IMR-90 (cell line): ENCODE measurements at regions not wholly inside any gene's neighbourhood (a gene's known extent, or its start where the extent isn't known, plus 50 kb on each side); places are given as distances from the start of the nearest gene placed in this dataset.

Experiments used
- ATAC-seq: fragments of 200-7000 bp; cut with Tn5 transposase; 2 replicates; pipeline ENCODE4 v1.9.1; 2020; ENCODE audit warnings: low read depth, mild to moderate bottlenecking, moderate library complexity
- BruUV-seq: library from RNA; stranded (reverse); fragments of 400-500 nt; replicated peaks from 2 replicates; lab custom pipeline; 2021; lab: Mats Ljungman, UMichigan
- CTCF ChIA-PET: fragments of 300-600 bp; formaldehyde crosslinking; extraction: SDS; loops from one replicate; lab custom pipeline; 2021; ENCODE audit warnings: antibody characterized with exemption; lab: Yijun Ruan, JAX
- POLR2A ChIA-PET: fragments of 300-600 bp; sonication (Branson Sonifier 250); formaldehyde crosslinking; loops from one replicate; lab custom pipeline; 2022; ENCODE audit warnings: antibody characterized with exemption; ENCODE audit not compliant: unreplicated experiment; lab: Charles Lee
- DNase-seq: peaks from one replicate; pipeline ENCODE4 v3.0.0; 2013
- H2AFZ ChIP-seq: replicated peaks from 2 replicates; pipeline ENCODE3; 2013; ENCODE audit warnings: low read length, mild to moderate bottlenecking; ENCODE audit not compliant: poor library complexity
- H2AK5ac ChIP-seq: 2 replicates; pipeline ENCODE4 v1.6.1; 2013; ENCODE audit warnings: low read depth, low read length, inconsistent platforms
- H2AK9ac ChIP-seq: replicated peaks from 2 replicates; pipeline ENCODE3; 2013; ENCODE audit warnings: mild to moderate bottlenecking, low read depth, low read length, moderate library complexity; ENCODE audit not compliant: poor library complexity
- H2BK120ac ChIP-seq: 2 replicates; pipeline ENCODE4 v1.6.1; 2013; ENCODE audit warnings: low read depth, low read length, inconsistent platforms
- H2BK15ac ChIP-seq: 3 replicates; pipeline ENCODE4 v1.6.1; 2013; ENCODE audit warnings: low read depth, low read length, inconsistent platforms
- H2BK20ac ChIP-seq: 2 replicates; pipeline ENCODE4 v1.6.1; 2013; ENCODE audit warnings: low read depth, mild to moderate bottlenecking, inconsistent platforms, low read length, moderate library complexity
- H2BK5ac ChIP-seq: 2 replicates; pipeline ENCODE4 v1.6.1; 2013; ENCODE audit warnings: mild to moderate bottlenecking, low read depth, low read length, inconsistent platforms; ENCODE audit not compliant: poor library complexity, severe bottlenecking
- H3K14ac ChIP-seq: replicated peaks from 2 replicates; pipeline ENCODE4 v1.6.1; 2013; ENCODE audit warnings: low read depth, low read length, inconsistent platforms
- H3K18ac ChIP-seq: 2 replicates; pipeline ENCODE4 v1.6.1; 2013; ENCODE audit warnings: low read depth, low read length, control low read depth
- H3K23ac ChIP-seq: 2 replicates; pipeline ENCODE4 v1.6.1; 2013; ENCODE audit warnings: low read depth, low read length, inconsistent platforms
- H3K27ac ChIP-seq: 2 replicates; pipeline ENCODE4 v1.5.1; 2013; ENCODE audit warnings: mild to moderate bottlenecking, control low read depth, low read length; ENCODE audit not compliant: insufficient read depth
- H3K27me3 ChIP-seq: 2 replicates; pipeline ENCODE4 v1.6.1; 2013; ENCODE audit warnings: low read length; ENCODE audit not compliant: control insufficient read depth, insufficient read depth
- H3K36me3 ChIP-seq: 2 replicates; pipeline ENCODE4 v1.6.1; 2013; ENCODE audit warnings: low read length, mixed read lengths; ENCODE audit not compliant: control insufficient read depth, insufficient read depth
- H3K4ac ChIP-seq: 2 replicates; pipeline ENCODE4 v1.6.1; 2013; ENCODE audit warnings: low read depth, low read length, inconsistent platforms
- H3K4me1 ChIP-seq: 2 replicates; pipeline ENCODE4 v1.6.1; 2013; ENCODE audit warnings: low read length, mixed read lengths; ENCODE audit not compliant: control insufficient read depth, insufficient read depth
- H3K4me2 ChIP-seq: 2 replicates; pipeline ENCODE4 v1.6.1; 2013; ENCODE audit warnings: low read depth, mild to moderate bottlenecking, control low read depth, low read length, moderate library complexity
- H3K4me3 ChIP-seq: 2 replicates; pipeline ENCODE4 v1.5.1; 2013; ENCODE audit warnings: low read depth, mild to moderate bottlenecking, control low read depth, low read length, moderate library complexity; ENCODE audit not compliant: insufficient read depth
- H3K56ac ChIP-seq: 2 replicates; pipeline ENCODE4 v1.6.1; 2013; ENCODE audit warnings: low read length, inconsistent platforms; ENCODE audit not compliant: insufficient read depth; ENCODE audit errors: extremely low read depth
- H3K79me1 ChIP-seq, 2 experiments: 2 replicates each; pipeline ENCODE4 v1.6.1; 2013; ENCODE audit warnings: low read length in 2 of 2, inconsistent platforms in 1 of 2, low read depth in 1 of 2
- H3K9ac ChIP-seq: 2 replicates; pipeline ENCODE4 v1.6.1; 2013; ENCODE audit warnings: low read depth, low read length, control low read depth
- H3K9me1 ChIP-seq: 2 replicates; pipeline ENCODE4 v1.6.1; 2013; ENCODE audit warnings: low read length, inconsistent platforms; ENCODE audit not compliant: insufficient read depth
- H3K9me3 ChIP-seq: 2 replicates; pipeline ENCODE4 v1.6.1; 2013; ENCODE audit warnings: low read length; ENCODE audit not compliant: control insufficient read depth, insufficient read depth
- H4K20me1 ChIP-seq: 2 replicates; pipeline ENCODE4 v1.6.1; 2013; ENCODE audit warnings: low read length, inconsistent platforms; ENCODE audit not compliant: insufficient read depth
- H4K5ac ChIP-seq: 2 replicates; pipeline ENCODE4 v1.6.1; 2013; ENCODE audit warnings: mild to moderate bottlenecking, low read depth, low read length, control low read depth
- H4K8ac ChIP-seq, 2 experiments: 2 replicates each; pipeline ENCODE4 v1.6.1; 2013; ENCODE audit warnings: low read depth in 2 of 2, low read length in 2 of 2, control low read depth in 1 of 2, inconsistent platforms in 1 of 2
- H4K91ac ChIP-seq: 2 replicates; pipeline ENCODE4 v1.6.1; 2013; ENCODE audit warnings: low read depth, low read length, inconsistent platforms; ENCODE audit not compliant: insufficient read depth
- BHLHE40 ChIP-seq: fragments of 150-350 bp; IDR thresholded peaks from 2 replicates; pipeline ENCODE4 v1.6.1; 2016; ENCODE audit warnings: mild to moderate bottlenecking, low read depth, low read length
- CEBPB ChIP-seq: IDR thresholded peaks from 2 replicates; pipeline ENCODE4 v1.6.1; 2012; ENCODE audit warnings: low read depth, low read length, improper control_type of control experiment
- CHD1 ChIP-seq: IDR thresholded peaks from 2 replicates; pipeline ENCODE4 v1.6.1; 2012; ENCODE audit warnings: low read depth, low read length, improper control_type of control experiment
- FOS ChIP-seq: fragments of 150-350 bp; IDR thresholded peaks from 2 replicates; pipeline ENCODE4 v1.6.1; 2016; ENCODE audit warnings: low read depth, low read length
- MAFK ChIP-seq: IDR thresholded peaks from 2 replicates; pipeline ENCODE4 v1.6.1; 2012; ENCODE audit warnings: low read depth, low read length, improper control_type of control experiment
- MAZ ChIP-seq: IDR thresholded peaks from 2 replicates; pipeline ENCODE4 v1.6.1; 2012; ENCODE audit warnings: low read depth, mild to moderate bottlenecking, low read length, improper control_type of control experiment, moderate library complexity, borderline replicate concordance
- MXI1 ChIP-seq: IDR thresholded peaks from 2 replicates; pipeline ENCODE4 v1.6.1; 2012; ENCODE audit warnings: low read depth, mild to moderate bottlenecking, low read length, moderate library complexity, borderline replicate concordance
- NFE2L2 ChIP-seq: fragments of 150-350 bp; IDR thresholded peaks from 2 replicates; pipeline ENCODE4 v1.6.1; 2016; ENCODE audit warnings: low read depth, mild to moderate bottlenecking, low read length
- POLR2A ChIP-seq: IDR thresholded peaks from 2 replicates; pipeline ENCODE4 v1.6.1; 2012; ENCODE audit warnings: mild to moderate bottlenecking, low read depth, low read length
- RAD21 ChIP-seq: IDR thresholded peaks from 2 replicates; pipeline ENCODE4 v1.6.1; 2012; ENCODE audit warnings: low read length, improper control_type of control experiment
- RCOR1 ChIP-seq: IDR thresholded peaks from 2 replicates; pipeline ENCODE4 v1.6.1; 2012; ENCODE audit warnings: mild to moderate bottlenecking, low read length, improper control_type of control experiment; ENCODE audit not compliant: insufficient replicate concordance
- RFX5 ChIP-seq: IDR thresholded peaks from 2 replicates; pipeline ENCODE4 v1.8.0; 2012; ENCODE audit warnings: low read depth, mild to moderate bottlenecking, low read length, moderate library complexity
- SMC3 ChIP-seq: fragments of 150-350 bp; IDR thresholded peaks from 2 replicates; pipeline ENCODE4 v1.6.1; 2016; ENCODE audit warnings: low read depth, mild to moderate bottlenecking, antibody characterized with exemption, low read length, moderate library complexity
- whole genome bisulfite sequencing, 2 experiments: methylation state at CpG; one replicate each; pipeline versions ENCODE4 v1.1.5 to v1.1.7; 2013; ENCODE audit warnings: missing lambda C conversion rate in 2 of 2; ENCODE audit not compliant: insufficient read length in 1 of 2; ENCODE audit errors: extremely low coverage in 2 of 2; 5-methylcytosine and 5-hydroxymethylcytosine counted together
- dilution Hi-C: fragments of 300-500 bp; cut with HindIII; formaldehyde crosslinking; loops from one replicate; pipeline ENCODE4 v1.14.3; 2018; ENCODE audit warnings: low sequenced_read_pairs; ENCODE audit not compliant: unreplicated experiment
- in situ Hi-C: fragments of 300-500 bp; cut with MboI; formaldehyde crosslinking; loops from 3 replicates; pipeline ENCODE4 v1.14.3; 2019; ENCODE audit warnings: low sequenced_read_pairs, inconsistent platforms, mixed read lengths
- intact Hi-C: fragments of 100-400 bp; cut with micrococcal nuclease; formaldehyde crosslinking; loops from 2 replicates; pipeline ENCODE4 v1.10.0; 2022
- TF ChIP-seq, protein P1 (sequence below): fragments of 150-350 bp; IDR thresholded peaks from 2 replicates; pipeline ENCODE4 v1.6.1; 2016; ENCODE audit warnings: low read depth, mild to moderate bottlenecking, low read length, moderate library complexity, borderline replicate concordance
- TF ChIP-seq, protein P2 (sequence below): conservative IDR thresholded peaks from 2 replicates; pipeline ENCODE4 v1.5.1; 2012; ENCODE audit warnings: mild to moderate bottlenecking, low read depth, low read length, improper control_type of control experiment
- TF ChIP-seq, protein P3 (sequence below): fragments of 150-350 bp; IDR thresholded peaks from 2 replicates; pipeline ENCODE4 v1.6.1; 2017; ENCODE audit warnings: mild to moderate bottlenecking, antibody characterized with exemption, low read length, low read depth

DNA sequence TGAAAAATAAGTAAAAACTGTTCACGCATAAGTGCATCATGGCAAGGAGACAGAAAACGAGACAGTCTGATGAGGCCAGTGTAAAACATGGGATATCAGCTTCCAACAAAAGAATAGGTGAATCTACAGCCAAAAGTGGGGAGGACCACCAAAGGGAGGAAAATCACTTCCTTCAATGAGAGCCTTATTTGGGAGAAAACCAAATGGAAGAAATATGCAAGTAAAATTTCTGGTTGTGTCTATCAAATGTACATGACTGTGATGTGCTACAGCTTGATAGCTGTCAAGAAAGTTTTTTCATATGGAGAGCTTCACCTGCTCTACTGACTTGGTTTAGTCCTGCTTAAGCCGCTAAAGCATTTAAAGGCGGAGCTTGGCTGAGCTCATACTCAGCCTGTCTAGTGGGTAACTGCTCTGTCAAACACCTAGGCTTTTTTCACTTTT, 66.2 kb downstream of the MAGEA1 start:
- H2BK120ac ChIP-seq = no peak overlapping the region
- no peak overlapping the region for H3K27ac ChIP-seq
- no peak overlapping the region for H2BK15ac ChIP-seq
- no peaks in the 10 kb centered on the region for H3K4me1 ChIP-seq
- no peak overlapping the region for H3K18ac ChIP-seq
- no TSS peak for BruUV-seq
- in situ Hi-C loops (no loop called here), intact Hi-C loops (no loop called here), dilution Hi-C loops (no loop called here)
- ChIA-PET POLR2A (no interaction called here), CTCF (no interaction called here)
- H2AK9ac ChIP-seq = no peak overlapping the region
- H3K79me1 ChIP-seq = no peaks in the 10 kb centered on the region
- no peaks in the 10 kb centered on the region for H4K20me1 ChIP-seq
- no peak overlapping the region for H4K91ac ChIP-seq
- H4K5ac ChIP-seq = no peak overlapping the region
- H3K36me3 ChIP-seq = no peaks in the 10 kb centered on the region
- H3K9me3 ChIP-seq = no peaks in the 10 kb centered on the region
- no peak overlapping the region for H4K8ac ChIP-seq
- H2AK5ac ChIP-seq = no peak overlapping the region
- no peak overlapping the region for H2BK20ac ChIP-seq
- WGBS, 2 experiments = 10% methylated on average over 2 of the region's 4 CpGs; no CpG with 5 or more reads in 1 of the 2 experiments
- H3K4me2 ChIP-seq = no peak overlapping the region
- H3K23ac ChIP-seq = no peak overlapping the region
- no peak overlapping the region for H2AFZ ChIP-seq
- no peak overlapping the region for H3K56ac ChIP-seq
- H2BK5ac ChIP-seq = no peak overlapping the region
- peaks cover 5% of the 10 kb centered on the region for H3K27me3 ChIP-seq
- H3K9me1 ChIP-seq = no peaks in the 10 kb centered on the region
- H3K4ac ChIP-seq = no peak overlapping the region
- TF ChIP-seq MAFK = no peak
- TF ChIP-seq NFE2L2 = no peak
- no peak for TF ChIP-seq BHLHE40
- no peak for TF ChIP-seq MAZ
- TF ChIP-seq POLR2A = no peak
- TF ChIP-seq, protein P1, sequence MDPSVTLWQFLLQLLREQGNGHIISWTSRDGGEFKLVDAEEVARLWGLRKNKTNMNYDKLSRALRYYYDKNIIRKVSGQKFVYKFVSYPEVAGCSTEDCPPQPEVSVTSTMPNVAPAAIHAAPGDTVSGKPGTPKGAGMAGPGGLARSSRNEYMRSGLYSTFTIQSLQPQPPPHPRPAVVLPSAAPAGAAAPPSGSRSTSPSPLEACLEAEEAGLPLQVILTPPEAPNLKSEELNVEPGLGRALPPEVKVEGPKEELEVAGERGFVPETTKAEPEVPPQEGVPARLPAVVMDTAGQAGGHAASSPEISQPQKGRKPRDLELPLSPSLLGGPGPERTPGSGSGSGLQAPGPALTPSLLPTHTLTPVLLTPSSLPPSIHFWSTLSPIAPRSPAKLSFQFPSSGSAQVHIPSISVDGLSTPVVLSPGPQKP = no peak
- no peak for TF ChIP-seq RFX5
- no peak for TF ChIP-seq CHD1
- TF ChIP-seq, protein P2, sequence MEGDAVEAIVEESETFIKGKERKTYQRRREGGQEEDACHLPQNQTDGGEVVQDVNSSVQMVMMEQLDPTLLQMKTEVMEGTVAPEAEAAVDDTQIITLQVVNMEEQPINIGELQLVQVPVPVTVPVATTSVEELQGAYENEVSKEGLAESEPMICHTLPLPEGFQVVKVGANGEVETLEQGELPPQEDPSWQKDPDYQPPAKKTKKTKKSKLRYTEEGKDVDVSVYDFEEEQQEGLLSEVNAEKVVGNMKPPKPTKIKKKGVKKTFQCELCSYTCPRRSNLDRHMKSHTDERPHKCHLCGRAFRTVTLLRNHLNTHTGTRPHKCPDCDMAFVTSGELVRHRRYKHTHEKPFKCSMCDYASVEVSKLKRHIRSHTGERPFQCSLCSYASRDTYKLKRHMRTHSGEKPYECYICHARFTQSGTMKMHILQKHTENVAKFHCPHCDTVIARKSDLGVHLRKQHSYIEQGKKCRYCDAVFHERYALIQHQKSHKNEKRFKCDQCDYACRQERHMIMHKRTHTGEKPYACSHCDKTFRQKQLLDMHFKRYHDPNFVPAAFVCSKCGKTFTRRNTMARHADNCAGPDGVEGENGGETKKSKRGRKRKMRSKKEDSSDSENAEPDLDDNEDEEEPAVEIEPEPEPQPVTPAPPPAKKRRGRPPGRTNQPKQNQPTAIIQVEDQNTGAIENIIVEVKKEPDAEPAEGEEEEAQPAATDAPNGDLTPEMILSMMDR = no peak
- TF ChIP-seq RCOR1 = no peak
- TF ChIP-seq, protein P3, sequence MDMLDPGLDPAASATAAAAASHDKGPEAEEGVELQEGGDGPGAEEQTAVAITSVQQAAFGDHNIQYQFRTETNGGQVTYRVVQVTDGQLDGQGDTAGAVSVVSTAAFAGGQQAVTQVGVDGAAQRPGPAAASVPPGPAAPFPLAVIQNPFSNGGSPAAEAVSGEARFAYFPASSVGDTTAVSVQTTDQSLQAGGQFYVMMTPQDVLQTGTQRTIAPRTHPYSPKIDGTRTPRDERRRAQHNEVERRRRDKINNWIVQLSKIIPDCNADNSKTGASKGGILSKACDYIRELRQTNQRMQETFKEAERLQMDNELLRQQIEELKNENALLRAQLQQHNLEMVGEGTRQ = no peak
- no peak for TF ChIP-seq SMC3
- no peak for TF ChIP-seq FOS
- no peak for TF ChIP-seq CEBPB
- no peak for TF ChIP-seq MXI1
- no peak for TF ChIP-seq RAD21
- ATAC-seq (no peak), DNase-seq (no peak)
- no peak overlapping the region for H3K14ac ChIP-seq
- no peak overlapping the region for H3K4me3 ChIP-seq
- H3K9ac ChIP-seq = no peak overlapping the region
